OCI-LY1 (cell line): ENCODE measurements at regions not wholly inside any gene's neighbourhood (a gene's known extent, or its start where the extent isn't known, plus 50 kb on each side); places are given as distances from the start of the nearest gene placed in this dataset.

Experiments used
- H2AFZ ChIP-seq: fragments of 200-600 bp; sonication (generic), shearing (Covaris generic); 2 replicates; pipeline ENCODE4 v1.6.0; 2014; ENCODE audit warnings: antibody characterized with exemption, mild to moderate bottlenecking, low read length
- H3F3A ChIP-seq: fragments of 200-600 bp; sonication (generic), shearing (Covaris generic); 2 replicates; pipeline ENCODE4 v1.6.0; 2014; ENCODE audit warnings: mild to moderate bottlenecking, antibody characterized with exemption, low read length, moderate library complexity; ENCODE audit not compliant: insufficient read depth
- H3K27ac ChIP-seq: fragments of 200-600 bp; sonication (generic); 2 replicates; pipeline ENCODE4 v1.5.1; 2014; ENCODE audit warnings: low read length, mixed run types, mild to moderate bottlenecking, low read depth; ENCODE audit not compliant: poor library complexity, severe bottlenecking
- H3K27me3 ChIP-seq: fragments of 200-600 bp; sonication (generic); 2 replicates; pipeline ENCODE4 v1.6.0; 2014; ENCODE audit warnings: antibody characterized with exemption, mild to moderate bottlenecking, low read length, moderate library complexity; ENCODE audit not compliant: insufficient read depth
- H3K36me3 ChIP-seq: fragments of 200-600 bp; sonication (generic); 2 replicates; pipeline ENCODE4 v1.6.1; 2014; ENCODE audit warnings: mild to moderate bottlenecking, antibody characterized with exemption, low read length, moderate library complexity, mixed read lengths; ENCODE audit not compliant: insufficient read depth
- H3K4me1 ChIP-seq: fragments of 200-600 bp; sonication (generic); 2 replicates; pipeline ENCODE4 v1.5.1; 2014; ENCODE audit warnings: mild to moderate bottlenecking, low read length, moderate library complexity; ENCODE audit not compliant: insufficient read depth, severe bottlenecking
- H3K4me2 ChIP-seq: fragments of 200-600 bp; sonication (generic), shearing (Covaris generic); 2 replicates; pipeline ENCODE4 v1.6.1; 2014; ENCODE audit warnings: low read length
- H3K4me3 ChIP-seq: fragments of 200-600 bp; sonication (generic); 2 replicates; pipeline ENCODE4 v1.5.1; 2014; ENCODE audit warnings: low read length, low read depth, mild to moderate bottlenecking, mixed read lengths; ENCODE audit not compliant: poor library complexity, severe bottlenecking
- H3K79me2 ChIP-seq: fragments of 200-600 bp; shearing (Covaris generic); 2 replicates; pipeline ENCODE4 v1.6.1; 2016; ENCODE audit warnings: mixed run types, low read length, mixed read lengths; ENCODE audit not compliant: insufficient read depth
- H3K9ac ChIP-seq: fragments of 200-600 bp; sonication (generic), shearing (Covaris generic); 2 replicates; pipeline ENCODE4 v1.6.1; 2014; ENCODE audit warnings: mild to moderate bottlenecking, low read length, mixed read lengths
- H3K9me2 ChIP-seq: fragments of 200-600 bp; sonication (generic), shearing (Covaris generic); 2 replicates; pipeline ENCODE4 v1.6.1; 2014; ENCODE audit warnings: low read depth, mild to moderate bottlenecking, low read length, mixed read lengths
- H3K9me3 ChIP-seq: fragments of 200-600 bp; shearing (Covaris generic); 2 replicates; pipeline ENCODE4 v1.6.1; 2014; ENCODE audit warnings: low read length, mixed read lengths
- H4K20me1 ChIP-seq: fragments of 200-600 bp; sonication (generic), shearing (Covaris generic); 2 replicates; pipeline ENCODE4 v1.6.0; 2016; ENCODE audit warnings: mild to moderate bottlenecking, low read length; ENCODE audit not compliant: insufficient read depth
- EZH2 ChIP-seq: fragments of 200-600 bp; sonication (generic), shearing (Covaris generic); IDR thresholded peaks from 2 replicates; pipeline ENCODE4 v1.8.0; 2017; ENCODE audit warnings: borderline replicate concordance, mixed run types, mild to moderate bottlenecking, antibody characterized with exemption, low read length, moderate library complexity, mixed read lengths
- TF ChIP-seq, protein P1 (sequence below): fragments of 200-600 bp; sonication (generic), shearing (Covaris generic); IDR thresholded peaks from 2 replicates; pipeline ENCODE4 v1.5.1; 2017; ENCODE audit warnings: mild to moderate bottlenecking, antibody characterized with exemption, low read length, moderate library complexity, mixed read lengths

DNA sequence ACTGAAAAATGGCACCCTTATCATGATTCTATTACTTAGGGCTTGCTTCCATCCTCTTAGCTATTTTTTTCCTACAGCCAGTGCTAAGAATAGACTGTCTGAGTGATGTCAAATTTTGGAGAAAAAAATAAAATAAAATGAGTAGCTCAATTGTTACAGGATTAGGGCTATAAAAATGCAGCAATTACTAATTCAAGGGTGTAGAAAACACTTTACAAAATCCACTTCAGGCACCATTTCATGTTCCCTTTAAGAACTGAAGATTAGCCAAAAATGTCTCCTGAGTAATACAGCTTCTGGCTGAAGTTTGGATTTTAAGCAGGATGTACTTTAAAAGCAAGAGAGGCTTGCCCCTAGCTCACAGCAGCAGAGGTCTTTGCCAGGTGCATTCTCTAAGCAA is 240.5 kb upstream of the IRX1 start:
- Histone ChIP-seq H3K4me1 (no peaks in the 10 kb centered on the region), H3K36me3 (no peaks in the 10 kb centered on the region), H3F3A (no peaks in the 10 kb centered on the region), H3K9me2 (no peaks in the 10 kb centered on the region), H3K27me3 (no peaks in the 10 kb centered on the region), H3K9me3 (no peaks in the 10 kb centered on the region), H4K20me1 (no peaks in the 10 kb centered on the region), H2AFZ (no peak overlapping the region), H3K4me2 (no peak overlapping the region), H3K4me3 (no peak overlapping the region), H3K9ac (no peak overlapping the region), H3K27ac (no peak overlapping the region), H3K79me2 (no peaks in the 10 kb centered on the region)
- no peak for TF ChIP-seq EZH2
- TF ChIP-seq, protein P1, sequence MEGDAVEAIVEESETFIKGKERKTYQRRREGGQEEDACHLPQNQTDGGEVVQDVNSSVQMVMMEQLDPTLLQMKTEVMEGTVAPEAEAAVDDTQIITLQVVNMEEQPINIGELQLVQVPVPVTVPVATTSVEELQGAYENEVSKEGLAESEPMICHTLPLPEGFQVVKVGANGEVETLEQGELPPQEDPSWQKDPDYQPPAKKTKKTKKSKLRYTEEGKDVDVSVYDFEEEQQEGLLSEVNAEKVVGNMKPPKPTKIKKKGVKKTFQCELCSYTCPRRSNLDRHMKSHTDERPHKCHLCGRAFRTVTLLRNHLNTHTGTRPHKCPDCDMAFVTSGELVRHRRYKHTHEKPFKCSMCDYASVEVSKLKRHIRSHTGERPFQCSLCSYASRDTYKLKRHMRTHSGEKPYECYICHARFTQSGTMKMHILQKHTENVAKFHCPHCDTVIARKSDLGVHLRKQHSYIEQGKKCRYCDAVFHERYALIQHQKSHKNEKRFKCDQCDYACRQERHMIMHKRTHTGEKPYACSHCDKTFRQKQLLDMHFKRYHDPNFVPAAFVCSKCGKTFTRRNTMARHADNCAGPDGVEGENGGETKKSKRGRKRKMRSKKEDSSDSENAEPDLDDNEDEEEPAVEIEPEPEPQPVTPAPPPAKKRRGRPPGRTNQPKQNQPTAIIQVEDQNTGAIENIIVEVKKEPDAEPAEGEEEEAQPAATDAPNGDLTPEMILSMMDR: no peak

DNA sequence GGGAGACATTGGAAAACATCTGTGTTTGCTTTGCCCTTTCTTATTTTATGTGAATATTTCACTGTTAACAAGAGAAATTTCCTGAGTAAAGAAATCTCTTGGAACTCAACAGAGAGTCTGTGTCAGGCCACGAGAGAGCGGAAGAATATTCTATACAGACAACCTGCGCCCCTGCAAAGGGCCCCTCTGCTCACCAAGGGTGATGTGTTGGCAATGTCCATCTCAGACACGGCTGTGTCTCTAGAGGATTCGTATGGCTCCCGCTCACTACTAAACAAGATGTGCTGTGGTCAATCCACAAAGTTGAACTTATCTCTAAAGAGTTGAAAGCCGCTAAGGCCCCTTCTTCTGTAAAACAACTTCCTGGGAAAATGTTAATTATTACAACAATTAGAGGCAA is 241.0 kb upstream of the IRX1 start:
- Histone ChIP-seq H3K9me3 (no peaks in the 10 kb centered on the region), H3K27ac (no peak overlapping the region), H3K9ac (no peak overlapping the region), H3K4me1 (no peaks in the 10 kb centered on the region), H3K9me2 (no peaks in the 10 kb centered on the region), H2AFZ (no peak overlapping the region), H3K4me3 (no peak overlapping the region), H4K20me1 (no peaks in the 10 kb centered on the region), H3K27me3 (no peaks in the 10 kb centered on the region), H3K4me2 (no peak overlapping the region), H3F3A (no peaks in the 10 kb centered on the region), H3K79me2 (no peaks in the 10 kb centered on the region), H3K36me3 (no peaks in the 10 kb centered on the region)
- TF ChIP-seq, protein P1: no peak
- TF ChIP-seq EZH2: no peak

DNA sequence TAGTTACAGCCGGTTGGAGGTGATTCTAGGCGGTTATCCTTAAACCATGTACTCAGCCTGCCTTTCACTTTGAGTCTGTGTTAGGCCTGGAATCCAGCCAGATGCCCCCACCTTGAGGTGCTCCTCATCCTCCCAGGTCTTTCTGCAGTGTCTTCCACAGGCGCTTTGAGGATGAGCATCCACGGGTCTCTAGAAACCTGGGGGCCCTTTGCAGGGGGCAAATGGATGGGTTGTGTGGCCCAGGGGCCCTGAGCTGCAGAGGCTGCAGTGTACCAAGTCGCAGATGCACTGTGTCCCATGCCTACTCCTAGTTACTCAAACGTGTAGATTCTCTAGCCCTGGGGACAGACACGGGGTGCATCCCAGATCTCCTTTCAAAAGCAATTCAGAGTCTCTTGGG is 242.1 kb upstream of the IRX1 start:
- TF ChIP-seq EZH2: no peak
- TF ChIP-seq, protein P1: no peak
- Histone ChIP-seq H3K36me3 (no peaks in the 10 kb centered on the region), H3K4me1 (no peaks in the 10 kb centered on the region), H3K27ac (no peak overlapping the region), H3F3A (no peaks in the 10 kb centered on the region), H3K4me3 (no peak overlapping the region), H3K9ac (no peak overlapping the region), H3K9me2 (no peaks in the 10 kb centered on the region), H2AFZ (no peak overlapping the region), H3K79me2 (no peaks in the 10 kb centered on the region), H3K9me3 (no peaks in the 10 kb centered on the region), H3K27me3 (no peaks in the 10 kb centered on the region), H4K20me1 (no peaks in the 10 kb centered on the region), H3K4me2 (no peak overlapping the region)
